ENCODE measurements at regions not wholly inside any gene's neighbourhood (a gene's known extent, or its start where the extent isn't known, plus 50 kb on each side); places are given as distances from the start of the nearest gene placed in this dataset.

DNA sequence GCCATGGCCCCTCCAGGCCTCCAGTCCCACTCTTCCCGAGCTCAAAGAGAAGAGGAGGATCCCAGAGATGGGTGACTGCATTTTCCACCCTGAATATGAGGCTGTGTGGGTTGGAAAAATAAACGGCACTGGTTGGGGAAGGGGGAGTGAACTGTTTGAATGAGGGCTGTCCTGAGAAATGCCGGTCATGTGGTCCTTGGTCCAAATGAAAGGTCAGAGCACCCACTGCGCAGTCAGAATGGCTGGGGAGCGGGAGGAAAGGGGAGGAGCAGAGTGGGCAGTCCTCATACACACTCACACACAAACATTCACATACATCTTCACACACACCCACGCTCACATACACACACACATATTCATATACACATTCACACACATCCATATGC, 83.1 kb downstream of the MRPL14 start:
- 71% methylated on average over 1 of the region's 6 CpGs for WGBS (ENCODE audit: insufficient coverage)
- no peak overlapping the region for H3K4me2 ChIP-seq (replicated peaks; ENCODE audit: extremely low read depth, low read length, poor library complexity, severe bottlenecking)
- TF ChIP-seq, protein P1, sequence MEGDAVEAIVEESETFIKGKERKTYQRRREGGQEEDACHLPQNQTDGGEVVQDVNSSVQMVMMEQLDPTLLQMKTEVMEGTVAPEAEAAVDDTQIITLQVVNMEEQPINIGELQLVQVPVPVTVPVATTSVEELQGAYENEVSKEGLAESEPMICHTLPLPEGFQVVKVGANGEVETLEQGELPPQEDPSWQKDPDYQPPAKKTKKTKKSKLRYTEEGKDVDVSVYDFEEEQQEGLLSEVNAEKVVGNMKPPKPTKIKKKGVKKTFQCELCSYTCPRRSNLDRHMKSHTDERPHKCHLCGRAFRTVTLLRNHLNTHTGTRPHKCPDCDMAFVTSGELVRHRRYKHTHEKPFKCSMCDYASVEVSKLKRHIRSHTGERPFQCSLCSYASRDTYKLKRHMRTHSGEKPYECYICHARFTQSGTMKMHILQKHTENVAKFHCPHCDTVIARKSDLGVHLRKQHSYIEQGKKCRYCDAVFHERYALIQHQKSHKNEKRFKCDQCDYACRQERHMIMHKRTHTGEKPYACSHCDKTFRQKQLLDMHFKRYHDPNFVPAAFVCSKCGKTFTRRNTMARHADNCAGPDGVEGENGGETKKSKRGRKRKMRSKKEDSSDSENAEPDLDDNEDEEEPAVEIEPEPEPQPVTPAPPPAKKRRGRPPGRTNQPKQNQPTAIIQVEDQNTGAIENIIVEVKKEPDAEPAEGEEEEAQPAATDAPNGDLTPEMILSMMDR (IDR thresholded peaks at IDR 0.05) = no peak
- peaks cover 0 to 7% of the 10 kb centered on the region in 2 donors for H3K36me3 Mint-ChIP-seq
- H3K27ac Mint-ChIP-seq = no peak overlapping the region
- H3K27ac ChIP-seq (ENCODE audit: low read depth in 1 of 2, low read length in 2 of 2) = no peak overlapping the region
- H3K4me1 ChIP-seq (ENCODE audit: control insufficient read depth in 1 of 2, insufficient read depth in 2 of 2, low read length in 2 of 2) = peaks cover 12 to 26% of the 10 kb centered on the region in 2 donors
- H3K9me3 ChIP-seq (replicated peaks in 1 of 2; ENCODE audit: control insufficient read depth in 1 of 2, insufficient read depth in 1 of 2, low read length in 2 of 2) = no peaks in the 10 kb centered on the region
- no peak overlapping the region for H3K9ac ChIP-seq (ENCODE audit: insufficient read depth, low read length, poor library complexity, severe bottlenecking)
- H3K36me3 ChIP-seq (replicated peaks in 1 of 2; ENCODE audit: control insufficient read depth in 1 of 2, insufficient read depth in 2 of 2, low read length in 2 of 2) = no peaks in the 10 kb centered on the region
- no peak overlapping the region for H3K4me3 ChIP-seq (replicated peaks in 1 of 3; ENCODE audit: low read depth in 2 of 3, low read length in 3 of 3)
- intact Hi-C loops (cut with micrococcal nuclease) = no loop called here
- peaks cover 28% of the 10 kb centered on the region for H3K4me1 Mint-ChIP-seq
- no peaks in the 10 kb centered on the region for H4K20me1 ChIP-seq (ENCODE audit: insufficient read depth, low read length)
- H3K27me3 ChIP-seq (ENCODE audit: control insufficient read depth in 2 of 2, insufficient read depth in 2 of 2, low read length in 2 of 2) = no peaks in the 10 kb centered on the region
- no peak overlapping the region for H3K4me3 Mint-ChIP-seq
- peaks cover 3 to 11% (median 3%) of the 10 kb centered on the region in 3 donors for H3K27me3 Mint-ChIP-seq (ENCODE audit: low read depth in 3 of 3)
- H3K79me2 ChIP-seq (ENCODE audit: insufficient read depth, low read length) = no peaks in the 10 kb centered on the region
- no peak for DNase-seq
- no peak overlapping the region for H2AFZ ChIP-seq (ENCODE audit: insufficient read depth, low read depth, low read length, poor library complexity, severe bottlenecking)
- H3K9me3 Mint-ChIP-seq = no peaks in the 10 kb centered on the region

DNA sequence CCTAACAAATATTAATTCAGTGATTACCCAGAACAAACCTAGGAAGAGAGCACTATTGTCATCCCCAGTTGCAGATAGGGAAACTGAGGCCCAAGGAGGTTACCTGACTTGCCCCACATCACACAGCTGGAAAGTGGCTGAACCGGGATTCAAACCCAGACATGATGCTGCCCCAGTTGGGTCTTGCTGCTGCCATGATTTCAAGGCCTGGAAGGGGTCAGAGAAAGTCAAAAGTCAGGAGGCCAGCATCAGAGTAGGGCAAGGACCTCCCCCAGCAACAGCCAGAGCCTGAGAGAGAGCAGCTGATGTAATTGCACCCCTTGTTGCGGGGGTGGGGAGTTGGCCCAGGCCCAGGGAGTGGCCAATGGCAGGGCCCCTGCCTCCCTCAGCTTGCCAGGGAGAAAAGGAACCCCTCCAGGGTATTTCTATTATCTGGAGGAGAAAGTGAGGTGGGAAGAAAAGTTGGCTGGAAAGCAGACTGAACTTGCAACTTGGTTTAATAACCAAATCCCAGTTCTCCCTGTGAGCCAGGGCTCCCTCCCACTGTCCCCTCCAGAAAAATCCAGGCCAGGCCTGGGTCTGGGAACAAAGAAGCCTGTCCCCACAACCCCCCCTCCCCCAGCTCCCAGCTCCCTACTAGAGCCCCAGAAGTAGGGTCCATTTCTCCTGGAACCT, 83.6 kb downstream of the MRPL14 start:
- TF ChIP-seq, protein P1 (IDR thresholded peaks at IDR 0.05) = no peak
- H3K79me2 ChIP-seq (ENCODE audit: insufficient read depth, low read length) = no peaks in the 10 kb centered on the region
- intact Hi-C loops (cut with micrococcal nuclease) = no loop called here
- H3K27ac ChIP-seq (ENCODE audit: low read depth in 1 of 2, low read length in 2 of 2) = no peak overlapping the region
- H3K4me3 ChIP-seq (replicated peaks in 1 of 3; ENCODE audit: low read depth in 2 of 3, low read length in 3 of 3) = no peak overlapping the region
- WGBS (ENCODE audit: insufficient coverage) = 83% methylated on average over 2 of the region's 2 CpGs
- no peak overlapping the region for H2AFZ ChIP-seq (ENCODE audit: insufficient read depth, low read depth, low read length, poor library complexity, severe bottlenecking)
- Mint-ChIP-seq H3K27ac (peak overlapping the region in 1 of 7 donors; percentile 22), H3K27me3 (ENCODE audit: low read depth in 3 of 3) (peaks cover 3 to 11% (median 3%) of the 10 kb centered on the region in 3 donors), H3K4me3 (no peak overlapping the region), H3K4me1 (peaks cover 23% of the 10 kb centered on the region), H3K36me3 (peaks cover 0 to 4% of the 10 kb centered on the region in 2 donors), H3K9me3 (no peaks in the 10 kb centered on the region)
- H3K27me3 ChIP-seq (ENCODE audit: control insufficient read depth in 2 of 2, insufficient read depth in 2 of 2, low read length in 2 of 2) = no peaks in the 10 kb centered on the region
- H3K9ac ChIP-seq (ENCODE audit: insufficient read depth, low read length, poor library complexity, severe bottlenecking) = no peak overlapping the region
- no peaks in the 10 kb centered on the region for H4K20me1 ChIP-seq (ENCODE audit: insufficient read depth, low read length)
- peaks cover 8 to 20% of the 10 kb centered on the region in 2 donors for H3K4me1 ChIP-seq (ENCODE audit: control insufficient read depth in 1 of 2, insufficient read depth in 2 of 2, low read length in 2 of 2)
- no peaks in the 10 kb centered on the region for H3K36me3 ChIP-seq (replicated peaks in 1 of 2; ENCODE audit: control insufficient read depth in 1 of 2, insufficient read depth in 2 of 2, low read length in 2 of 2)
- DNase-seq = no peak
- H3K9me3 ChIP-seq (replicated peaks in 1 of 2; ENCODE audit: control insufficient read depth in 1 of 2, insufficient read depth in 1 of 2, low read length in 2 of 2) = no peaks in the 10 kb centered on the region
- no peak overlapping the region for H3K4me2 ChIP-seq (replicated peaks; ENCODE audit: extremely low read depth, low read length, poor library complexity, severe bottlenecking)

Measured in CD14-positive monocyte (primary cell).